ENCODE measurements at regions not wholly inside any gene's neighbourhood (a gene's known extent, or its start where the extent isn't known, plus 50 kb on each side); places are given as distances from the start of the nearest gene placed in this dataset.

GRCh38 chr10:90337316-90337715 is 520.5 kb downstream of the HTR7 start:
- no peak for TF ChIP-seq CTCF (IDR thresholded peaks at IDR 0.05; ENCODE audit: low read depth, low read length)
- H3K4me3 ChIP-seq (replicated peaks in 1 of 2; ENCODE audit: low read depth in 2 of 2, low read length in 2 of 2): no peak overlapping the region
- no peak for DNase-seq (ENCODE audit: low read depth in 2 of 2)

GRCh38 chr10:90342480-90342879 is 515.4 kb downstream of the HTR7 start:
- no peak overlapping the region for H3K4me3 ChIP-seq (replicated peaks in 1 of 2; ENCODE audit: low read depth in 2 of 2, low read length in 2 of 2)
- DNase-seq (ENCODE audit: low read depth in 2 of 2): no peak
- no peak for TF ChIP-seq CTCF (IDR thresholded peaks at IDR 0.05; ENCODE audit: low read depth, low read length)

- no peak overlapping the region for H3K4me3 ChIP-seq (replicated peaks in 1 of 2; ENCODE audit: low read depth in 2 of 2, low read length in 2 of 2)
- TF ChIP-seq CTCF (IDR thresholded peaks at IDR 0.05; ENCODE audit: low read depth, low read length): no peak
- DNase-seq (ENCODE audit: low read depth in 2 of 2): peak in 1 of 2 donors; percentile 46
Measured at GRCh38 chr10:90344226-90344625, 513.6 kb downstream of the HTR7 start.

- DNase-seq (ENCODE audit: low read depth in 2 of 2): peak in 1 of 2 donors; percentile 11
- no peak for TF ChIP-seq CTCF (IDR thresholded peaks at IDR 0.05; ENCODE audit: low read depth, low read length)
- H3K4me3 ChIP-seq (replicated peaks in 1 of 2; ENCODE audit: low read depth in 2 of 2, low read length in 2 of 2): no peak overlapping the region
Measured at GRCh38 chr10:90347239-90347638, 510.6 kb downstream of the HTR7 start.

- TF ChIP-seq CTCF (IDR thresholded peaks at IDR 0.05; ENCODE audit: low read depth, low read length): no peak
- H3K4me3 ChIP-seq (replicated peaks in 1 of 2; ENCODE audit: low read depth in 2 of 2, low read length in 2 of 2): no peak overlapping the region
- no peak for DNase-seq (ENCODE audit: low read depth in 2 of 2)
Measured at GRCh38 chr10:90350122-90350521, 507.7 kb downstream of the HTR7 start.

GRCh38 chr10:90352288-90352687 is 505.6 kb downstream of the HTR7 start:
- DNase-seq (ENCODE audit: low read depth in 2 of 2): no peak
- no peak for TF ChIP-seq CTCF (IDR thresholded peaks at IDR 0.05; ENCODE audit: low read depth, low read length)
- no peak overlapping the region for H3K4me3 ChIP-seq (replicated peaks in 1 of 2; ENCODE audit: low read depth in 2 of 2, low read length in 2 of 2)

- no peak for TF ChIP-seq CTCF (IDR thresholded peaks at IDR 0.05; ENCODE audit: low read depth, low read length)
- DNase-seq (ENCODE audit: low read depth in 2 of 2): no peak
- H3K4me3 ChIP-seq (replicated peaks in 1 of 2; ENCODE audit: low read depth in 2 of 2, low read length in 2 of 2): no peak overlapping the region
Measured at GRCh38 chr10:90354914-90355313, 502.9 kb downstream of the HTR7 start.
